ENCODE measurements at regions not wholly inside any gene's neighbourhood (a gene's known extent, or its start where the extent isn't known, plus 50 kb on each side); places are given as distances from the start of the nearest gene placed in this dataset.

DNA sequence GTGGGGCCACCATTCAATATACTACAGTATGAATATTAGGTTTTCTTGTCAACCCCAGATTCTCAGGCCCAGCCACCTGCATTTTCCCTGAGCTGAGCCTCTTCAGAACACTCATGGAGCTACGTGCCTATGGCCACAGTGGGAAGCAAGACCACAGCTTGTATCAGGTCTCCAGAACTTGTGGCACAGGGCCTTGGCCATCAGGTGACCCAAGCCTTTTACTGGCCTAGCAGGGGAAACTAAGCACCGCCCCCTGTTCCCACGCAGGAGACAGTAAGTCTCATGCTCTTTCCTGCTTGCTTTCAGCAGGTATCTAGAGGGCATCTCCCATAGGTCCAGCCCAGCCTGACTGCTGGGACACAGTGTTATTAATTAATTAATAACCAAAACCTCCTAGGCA is 138.4 kb upstream of the MAMLD1 start (continued):
- TF ChIP-seq, protein P1, sequence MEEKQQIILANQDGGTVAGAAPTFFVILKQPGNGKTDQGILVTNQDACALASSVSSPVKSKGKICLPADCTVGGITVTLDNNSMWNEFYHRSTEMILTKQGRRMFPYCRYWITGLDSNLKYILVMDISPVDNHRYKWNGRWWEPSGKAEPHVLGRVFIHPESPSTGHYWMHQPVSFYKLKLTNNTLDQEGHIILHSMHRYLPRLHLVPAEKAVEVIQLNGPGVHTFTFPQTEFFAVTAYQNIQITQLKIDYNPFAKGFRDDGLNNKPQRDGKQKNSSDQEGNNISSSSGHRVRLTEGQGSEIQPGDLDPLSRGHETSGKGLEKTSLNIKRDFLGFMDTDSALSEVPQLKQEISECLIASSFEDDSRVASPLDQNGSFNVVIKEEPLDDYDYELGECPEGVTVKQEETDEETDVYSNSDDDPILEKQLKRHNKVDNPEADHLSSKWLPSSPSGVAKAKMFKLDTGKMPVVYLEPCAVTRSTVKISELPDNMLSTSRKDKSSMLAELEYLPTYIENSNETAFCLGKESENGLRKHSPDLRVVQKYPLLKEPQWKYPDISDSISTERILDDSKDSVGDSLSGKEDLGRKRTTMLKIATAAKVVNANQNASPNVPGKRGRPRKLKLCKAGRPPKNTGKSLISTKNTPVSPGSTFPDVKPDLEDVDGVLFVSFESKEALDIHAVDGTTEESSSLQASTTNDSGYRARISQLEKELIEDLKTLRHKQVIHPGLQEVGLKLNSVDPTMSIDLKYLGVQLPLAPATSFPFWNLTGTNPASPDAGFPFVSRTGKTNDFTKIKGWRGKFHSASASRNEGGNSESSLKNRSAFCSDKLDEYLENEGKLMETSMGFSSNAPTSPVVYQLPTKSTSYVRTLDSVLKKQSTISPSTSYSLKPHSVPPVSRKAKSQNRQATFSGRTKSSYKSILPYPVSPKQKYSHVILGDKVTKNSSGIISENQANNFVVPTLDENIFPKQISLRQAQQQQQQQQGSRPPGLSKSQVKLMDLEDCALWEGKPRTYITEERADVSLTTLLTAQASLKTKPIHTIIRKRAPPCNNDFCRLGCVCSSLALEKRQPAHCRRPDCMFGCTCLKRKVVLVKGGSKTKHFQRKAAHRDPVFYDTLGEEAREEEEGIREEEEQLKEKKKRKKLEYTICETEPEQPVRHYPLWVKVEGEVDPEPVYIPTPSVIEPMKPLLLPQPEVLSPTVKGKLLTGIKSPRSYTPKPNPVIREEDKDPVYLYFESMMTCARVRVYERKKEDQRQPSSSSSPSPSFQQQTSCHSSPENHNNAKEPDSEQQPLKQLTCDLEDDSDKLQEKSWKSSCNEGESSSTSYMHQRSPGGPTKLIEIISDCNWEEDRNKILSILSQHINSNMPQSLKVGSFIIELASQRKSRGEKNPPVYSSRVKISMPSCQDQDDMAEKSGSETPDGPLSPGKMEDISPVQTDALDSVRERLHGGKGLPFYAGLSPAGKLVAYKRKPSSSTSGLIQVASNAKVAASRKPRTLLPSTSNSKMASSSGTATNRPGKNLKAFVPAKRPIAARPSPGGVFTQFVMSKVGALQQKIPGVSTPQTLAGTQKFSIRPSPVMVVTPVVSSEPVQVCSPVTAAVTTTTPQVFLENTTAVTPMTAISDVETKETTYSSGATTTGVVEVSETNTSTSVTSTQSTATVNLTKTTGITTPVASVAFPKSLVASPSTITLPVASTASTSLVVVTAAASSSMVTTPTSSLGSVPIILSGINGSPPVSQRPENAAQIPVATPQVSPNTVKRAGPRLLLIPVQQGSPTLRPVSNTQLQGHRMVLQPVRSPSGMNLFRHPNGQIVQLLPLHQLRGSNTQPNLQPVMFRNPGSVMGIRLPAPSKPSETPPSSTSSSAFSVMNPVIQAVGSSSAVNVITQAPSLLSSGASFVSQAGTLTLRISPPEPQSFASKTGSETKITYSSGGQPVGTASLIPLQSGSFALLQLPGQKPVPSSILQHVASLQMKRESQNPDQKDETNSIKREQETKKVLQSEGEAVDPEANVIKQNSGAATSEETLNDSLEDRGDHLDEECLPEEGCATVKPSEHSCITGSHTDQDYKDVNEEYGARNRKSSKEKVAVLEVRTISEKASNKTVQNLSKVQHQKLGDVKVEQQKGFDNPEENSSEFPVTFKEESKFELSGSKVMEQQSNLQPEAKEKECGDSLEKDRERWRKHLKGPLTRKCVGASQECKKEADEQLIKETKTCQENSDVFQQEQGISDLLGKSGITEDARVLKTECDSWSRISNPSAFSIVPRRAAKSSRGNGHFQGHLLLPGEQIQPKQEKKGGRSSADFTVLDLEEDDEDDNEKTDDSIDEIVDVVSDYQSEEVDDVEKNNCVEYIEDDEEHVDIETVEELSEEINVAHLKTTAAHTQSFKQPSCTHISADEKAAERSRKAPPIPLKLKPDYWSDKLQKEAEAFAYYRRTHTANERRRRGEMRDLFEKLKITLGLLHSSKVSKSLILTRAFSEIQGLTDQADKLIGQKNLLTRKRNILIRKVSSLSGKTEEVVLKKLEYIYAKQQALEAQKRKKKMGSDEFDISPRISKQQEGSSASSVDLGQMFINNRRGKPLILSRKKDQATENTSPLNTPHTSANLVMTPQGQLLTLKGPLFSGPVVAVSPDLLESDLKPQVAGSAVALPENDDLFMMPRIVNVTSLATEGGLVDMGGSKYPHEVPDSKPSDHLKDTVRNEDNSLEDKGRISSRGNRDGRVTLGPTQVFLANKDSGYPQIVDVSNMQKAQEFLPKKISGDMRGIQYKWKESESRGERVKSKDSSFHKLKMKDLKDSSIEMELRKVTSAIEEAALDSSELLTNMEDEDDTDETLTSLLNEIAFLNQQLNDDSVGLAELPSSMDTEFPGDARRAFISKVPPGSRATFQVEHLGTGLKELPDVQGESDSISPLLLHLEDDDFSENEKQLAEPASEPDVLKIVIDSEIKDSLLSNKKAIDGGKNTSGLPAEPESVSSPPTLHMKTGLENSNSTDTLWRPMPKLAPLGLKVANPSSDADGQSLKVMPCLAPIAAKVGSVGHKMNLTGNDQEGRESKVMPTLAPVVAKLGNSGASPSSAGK (IDR thresholded peaks at IDR 0.05), result no peak

Data from K562 (cell line).